B cell (primary cell): ENCODE measurements at regions not wholly inside any gene's neighbourhood (a gene's known extent, or its start where the extent isn't known, plus 50 kb on each side); places are given as distances from the start of the nearest gene placed in this dataset.

Experiments used
- ATAC-seq: fragments of 200-7000 bp; cut with Tn5 transposase; one replicate; pipeline ENCODE4 v1.10.0; 2021; ENCODE audit warnings: low read depth, mild to moderate bottlenecking, moderate number of reproducible peaks, moderate library complexity
- CTCF ChIA-PET: fragments of 350-600 bp; sonication (Branson Sonifier 250); formaldehyde crosslinking; loops from one replicate; lab custom pipeline; 2021; ENCODE audit warnings: antibody characterized with exemption, inconsistent platforms; lab: Charles Lee
- POLR2A ChIA-PET: fragments of 350-600 bp; sonication (Branson Sonifier 250); formaldehyde crosslinking; loops from one replicate; lab custom pipeline; 2021; ENCODE audit warnings: antibody characterized with exemption; lab: Charles Lee
- DNase-seq: peaks from one replicate; pipeline ENCODE4 v3.0.0; 2013
- H2AFZ ChIP-seq: 2 replicates; pipeline ENCODE4 v1.6.1; 2012; ENCODE audit warnings: mild to moderate bottlenecking, low read depth, low read length; ENCODE audit not compliant: insufficient read depth, poor library complexity, severe bottlenecking
- H3K27ac ChIP-seq, 2 donors: 1 replicate in 1 of 2; 2 replicates in 1 of 2; pipeline ENCODE4 v1.5.1; 2012 to 2013; ENCODE audit warnings: low read length in 2 of 2, mild to moderate bottlenecking in 2 of 2, moderate library complexity in 1 of 2
- H3K27me3 ChIP-seq, 4 experiments: fragments of 200-600 bp in 1 of 4; sonication (generic) in 1 of 4; replicated peaks in 1 of 4; 1 replicate in 2 of 4; 2 replicates in 2 of 4; pipeline versions ENCODE4 v1.6.1 to v1.7.0; 2013 to 2016; ENCODE audit warnings: low read length in 3 of 4, mild to moderate bottlenecking in 2 of 4, mixed read lengths in 1 of 4, moderate library complexity in 1 of 4; ENCODE audit not compliant: insufficient read depth in 4 of 4, control insufficient read depth in 3 of 4; ENCODE audit errors: control extremely low read depth in 1 of 4
- H3K36me3 ChIP-seq, 2 experiments: replicated peaks in 1 of 2; 1 replicate in 1 of 2; 2 replicates in 1 of 2; pipeline versions ENCODE4 v1.6.1 to v1.7.1; 2013; ENCODE audit warnings: low read length in 1 of 2; ENCODE audit not compliant: insufficient read depth in 2 of 2, control insufficient read depth in 1 of 2; ENCODE audit errors: control extremely low read depth in 1 of 2, extremely low read depth in 1 of 2
- H3K4me1 ChIP-seq, 2 donors: fragments of 200-600 bp in 1 of 2; sonication (generic) in 1 of 2; 1 replicate in 1 of 2; 2 replicates in 1 of 2; pipeline versions ENCODE4 v1.5.1 to v1.6.1; 2013 to 2017; ENCODE audit warnings: low read length in 2 of 2; ENCODE audit not compliant: control insufficient read depth in 2 of 2, insufficient read depth in 2 of 2
- H3K4me2 ChIP-seq: replicated peaks from 2 replicates; pipeline ENCODE3; 2012; ENCODE audit warnings: mild to moderate bottlenecking, low read depth, low read length; ENCODE audit not compliant: poor library complexity, severe bottlenecking
- H3K4me3 ChIP-seq, 5 experiments: fragments of 200-600 bp in 1 of 5; sonication (generic) in 1 of 5; 1 replicate in 3 of 5; 2 replicates in 2 of 5; pipeline versions ENCODE4 v1.5.1 to v1.7.0; 2011 to 2016; ENCODE audit warnings: low read length in 4 of 5, mild to moderate bottlenecking in 4 of 5, low read depth in 2 of 5, control low read depth in 1 of 5, moderate library complexity in 1 of 5; ENCODE audit not compliant: insufficient read depth in 1 of 5; ENCODE audit errors: control extremely low read depth in 1 of 5, extremely low read depth in 1 of 5
- H3K79me2 ChIP-seq: fragments of 200-600 bp; sonication (generic); one replicate; pipeline ENCODE4 v1.6.0; 2016; ENCODE audit warnings: low read length; ENCODE audit not compliant: control insufficient read depth, insufficient read depth
- H3K9ac ChIP-seq: fragments of 200-600 bp; sonication (generic); 2 replicates; pipeline ENCODE4 v1.6.1; 2017; ENCODE audit warnings: mild to moderate bottlenecking, low read length, moderate library complexity
- H3K9me3 ChIP-seq, 3 donors: one replicate each; pipeline versions ENCODE4 v1.6.1 to v1.7.1; 2013; ENCODE audit warnings: low read length in 2 of 3; ENCODE audit not compliant: control insufficient read depth in 2 of 3, insufficient read depth in 1 of 3; ENCODE audit errors: control extremely low read depth in 1 of 3
- H4K20me1 ChIP-seq: 2 replicates; pipeline ENCODE4 v1.6.0; 2012; ENCODE audit warnings: mild to moderate bottlenecking, low read length; ENCODE audit not compliant: insufficient read depth, control insufficient read depth, poor library complexity, severe bottlenecking
- H3K27ac Mint-ChIP-seq: one replicate; pipeline ENCODE4 v1.8.0; 2021; ENCODE audit warnings: mixed read lengths
- H3K27me3 Mint-ChIP-seq: one replicate; pipeline ENCODE4 v1.8.0; 2021; ENCODE audit warnings: mixed read lengths
- H3K4me1 Mint-ChIP-seq: one replicate; pipeline ENCODE4 v1.8.0; 2021; ENCODE audit warnings: mixed read lengths
- H3K4me3 Mint-ChIP-seq: one replicate; pipeline ENCODE4 v1.8.0; 2021; ENCODE audit warnings: mixed read lengths
- H3K9me3 Mint-ChIP-seq: one replicate; pipeline ENCODE4 v1.8.0; 2022; ENCODE audit warnings: mixed read lengths; ENCODE audit not compliant: insufficient read depth
- CTCF ChIP-seq: fragments of 200-600 bp; IDR thresholded peaks from one replicate; pipeline ENCODE4 v1.8.0; 2022; ENCODE audit warnings: antibody characterized with exemption, mild to moderate bottlenecking
- EZH2 ChIP-seq: IDR thresholded peaks from 2 replicates; pipeline ENCODE4 v1.6.1; 2012; ENCODE audit warnings: borderline replicate concordance, low read depth, mild to moderate bottlenecking, moderate library complexity, low read length; ENCODE audit not compliant: insufficient read depth, poor library complexity, severe bottlenecking
- whole genome bisulfite sequencing: methylation state at CpG from one replicate; pipeline ENCODE4 v1.1.5; 2013; ENCODE audit warnings: missing lambda C conversion rate; ENCODE audit not compliant: insufficient coverage; 5-methylcytosine and 5-hydroxymethylcytosine counted together
- intact Hi-C: fragments of 100-400 bp; cut with micrococcal nuclease; formaldehyde crosslinking; loops from one replicate; pipeline ENCODE4 v1.10.0; 2022

GRCh38 chr5:25066239-25066638, 421.5 kb upstream of the CDH10 start:
- no peak overlapping the region for H3K9ac ChIP-seq
- no peaks in the 10 kb centered on the region for H3K79me2 ChIP-seq
- no peaks in the 10 kb centered on the region for H4K20me1 ChIP-seq
- CTCF ChIA-PET: no interaction called here
- H3K27ac Mint-ChIP-seq: no peak overlapping the region
- POLR2A ChIA-PET: no interaction called here
- no peak overlapping the region for H3K4me3 ChIP-seq
- H3K9me3 ChIP-seq: no peaks in the 10 kb centered on the region
- no peaks in the 10 kb centered on the region for H3K4me1 ChIP-seq
- DNase-seq: no peak
- no peak for ATAC-seq
- H3K27me3 ChIP-seq: no peaks in the 10 kb centered on the region
- TF ChIP-seq EZH2 (no peak), CTCF (no peak)
- no peak overlapping the region for H2AFZ ChIP-seq
- no peak overlapping the region for H3K4me2 ChIP-seq
- H3K36me3 ChIP-seq: no peaks in the 10 kb centered on the region
- no CpG with 5 or more reads among the region's 1 CpG for WGBS
- intact Hi-C loops: no loop called here
- peaks cover 1% of the 10 kb centered on the region for H3K9me3 Mint-ChIP-seq
- H3K27ac ChIP-seq: no peak overlapping the region
- H3K4me1 Mint-ChIP-seq: no peaks in the 10 kb centered on the region
- no peaks in the 10 kb centered on the region for H3K27me3 Mint-ChIP-seq
- H3K4me3 Mint-ChIP-seq: no peak overlapping the region

- no peaks in the 10 kb centered on the region for H3K27me3 ChIP-seq
- no peaks in the 10 kb centered on the region for H3K4me1 Mint-ChIP-seq
- ATAC-seq (no peak), DNase-seq (no peak)
- H3K27ac Mint-ChIP-seq: no peak overlapping the region
- no peaks in the 10 kb centered on the region for H3K36me3 ChIP-seq
- no peaks in the 10 kb centered on the region for H3K4me1 ChIP-seq
- ChIA-PET POLR2A (no interaction called here), CTCF (no interaction called here)
- H3K4me3 Mint-ChIP-seq: no peak overlapping the region
- H3K4me2 ChIP-seq: no peak overlapping the region
- intact Hi-C loops: no loop called here
- H3K9me3 Mint-ChIP-seq: peaks cover 2% of the 10 kb centered on the region
- H4K20me1 ChIP-seq: no peaks in the 10 kb centered on the region
- no peak overlapping the region for H3K27ac ChIP-seq
- H3K4me3 ChIP-seq: no peak overlapping the region
- no peaks in the 10 kb centered on the region for H3K27me3 Mint-ChIP-seq
- H3K9ac ChIP-seq: no peak overlapping the region
- TF ChIP-seq EZH2 (no peak), CTCF (no peak)
- no peaks in the 10 kb centered on the region for H3K9me3 ChIP-seq
- no peaks in the 10 kb centered on the region for H3K79me2 ChIP-seq
- no peak overlapping the region for H2AFZ ChIP-seq
- WGBS: 92% methylated on average over 5 of the region's 5 CpGs
Observed at GRCh38 chr5:25064306-25064705, 419.5 kb upstream of the CDH10 start.
